ENCODE measurements at regions not wholly inside any gene's neighbourhood (a gene's known extent, or its start where the extent isn't known, plus 50 kb on each side); places are given as distances from the start of the nearest gene placed in this dataset.

- TF ChIP-seq POLR2A (IDR thresholded peaks at IDR 0.05): no peak
- TF ChIP-seq, protein P1, sequence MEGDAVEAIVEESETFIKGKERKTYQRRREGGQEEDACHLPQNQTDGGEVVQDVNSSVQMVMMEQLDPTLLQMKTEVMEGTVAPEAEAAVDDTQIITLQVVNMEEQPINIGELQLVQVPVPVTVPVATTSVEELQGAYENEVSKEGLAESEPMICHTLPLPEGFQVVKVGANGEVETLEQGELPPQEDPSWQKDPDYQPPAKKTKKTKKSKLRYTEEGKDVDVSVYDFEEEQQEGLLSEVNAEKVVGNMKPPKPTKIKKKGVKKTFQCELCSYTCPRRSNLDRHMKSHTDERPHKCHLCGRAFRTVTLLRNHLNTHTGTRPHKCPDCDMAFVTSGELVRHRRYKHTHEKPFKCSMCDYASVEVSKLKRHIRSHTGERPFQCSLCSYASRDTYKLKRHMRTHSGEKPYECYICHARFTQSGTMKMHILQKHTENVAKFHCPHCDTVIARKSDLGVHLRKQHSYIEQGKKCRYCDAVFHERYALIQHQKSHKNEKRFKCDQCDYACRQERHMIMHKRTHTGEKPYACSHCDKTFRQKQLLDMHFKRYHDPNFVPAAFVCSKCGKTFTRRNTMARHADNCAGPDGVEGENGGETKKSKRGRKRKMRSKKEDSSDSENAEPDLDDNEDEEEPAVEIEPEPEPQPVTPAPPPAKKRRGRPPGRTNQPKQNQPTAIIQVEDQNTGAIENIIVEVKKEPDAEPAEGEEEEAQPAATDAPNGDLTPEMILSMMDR (IDR thresholded peaks at IDR 0.05): no peak
These were observed 1953.0 kb upstream of the IGFBP7 start for GRCh38 chr4:59063015-59063720.

All from testis (tissue), 2 donors.